PC-9 (cell line): ENCODE measurements at regions not wholly inside any gene's neighbourhood (a gene's known extent, or its start where the extent isn't known, plus 50 kb on each side); places are given as distances from the start of the nearest gene placed in this dataset.

Source experiments
- BruUV-seq: library from RNA; stranded (reverse); fragments of 400-500 nt; replicated peaks from 2 replicates; lab custom pipeline; 2021; lab: Mats Ljungman, UMichigan
- CTCF ChIA-PET: fragments of 300-600 bp; sonication (Branson Sonifier 250); formaldehyde crosslinking; loops from one replicate; lab custom pipeline; 2022; ENCODE audit warnings: antibody characterized with exemption; lab: Charles Lee
- POLR2A ChIA-PET: fragments of 300-600 bp; sonication (Branson Sonifier 250); formaldehyde crosslinking; loops from one replicate; lab custom pipeline; 2022; ENCODE audit warnings: antibody characterized with exemption; ENCODE audit not compliant: unreplicated experiment; lab: Charles Lee
- DNase-seq, 2 experiments: peaks; one replicate each; pipeline versions ENCODE4 v3.0.0 to v3.0.0-alpha.2; 2015 to 2022; ENCODE audit warnings: mixed read lengths in 1 of 2
- H2AFZ ChIP-seq: fragments of 200-600 bp; sonication (generic); 2 replicates; pipeline ENCODE4 v1.8.1; 2017; ENCODE audit warnings: antibody characterized with exemption
- H3F3A ChIP-seq: fragments of 200-600 bp; sonication (generic); 2 replicates; pipeline ENCODE4 v1.8.1; 2017; ENCODE audit warnings: antibody characterized with exemption, mild to moderate bottlenecking, low read depth; ENCODE audit not compliant: insufficient read depth
- H3K27ac ChIP-seq: fragments of 200-600 bp; sonication (generic); 2 replicates; pipeline ENCODE4 v1.6.1; 2016; ENCODE audit warnings: mixed run types
- H3K27me3 ChIP-seq: fragments of 200-600 bp; sonication (generic); 2 replicates; pipeline ENCODE4 v1.6.1; 2016; ENCODE audit warnings: low read depth, mixed run types; ENCODE audit not compliant: insufficient read depth
- H3K36me3 ChIP-seq: fragments of 200-600 bp; sonication (generic); 2 replicates; pipeline ENCODE4 v1.6.1; 2016; ENCODE audit warnings: low read depth, mixed run types
- H3K4me1 ChIP-seq: fragments of 200-600 bp; sonication (generic); replicated peaks from 2 replicates; pipeline ENCODE4 v1.6.1; 2016; ENCODE audit warnings: mixed run types; ENCODE audit not compliant: insufficient read depth
- H3K4me2 ChIP-seq: fragments of 200-600 bp; sonication (generic); 2 replicates; pipeline ENCODE4 v1.6.1; 2017; ENCODE audit warnings: mixed run types
- H3K4me3 ChIP-seq: fragments of 200-600 bp; sonication (generic); 2 replicates; pipeline ENCODE4 v1.6.1; 2016; ENCODE audit warnings: mixed run types
- H3K79me2 ChIP-seq: fragments of 200-600 bp; sonication (generic); 2 replicates; pipeline ENCODE4 v1.6.1; 2017; ENCODE audit warnings: low read depth, mixed run types
- H3K9me2 ChIP-seq: fragments of 200-600 bp; sonication (generic); 2 replicates; pipeline ENCODE4 v1.8.1; 2017; ENCODE audit warnings: mild to moderate bottlenecking; ENCODE audit not compliant: insufficient read depth
- H3K9me3 ChIP-seq: fragments of 200-600 bp; sonication (generic); 2 replicates; pipeline ENCODE4 v1.8.1; 2016; ENCODE audit warnings: low read depth; ENCODE audit not compliant: insufficient read depth
- H4K20me1 ChIP-seq: fragments of 200-600 bp; sonication (generic); 2 replicates; pipeline ENCODE4 v1.8.1; 2017; ENCODE audit not compliant: insufficient read depth
- CTCF ChIP-seq: fragments of 200-600 bp; sonication (generic); conservative IDR thresholded peaks from 2 replicates; pipeline ENCODE4 v1.6.1; 2017; ENCODE audit warnings: mixed run types, antibody characterized with exemption, mild to moderate bottlenecking, moderate library complexity
- EZH2 ChIP-seq: fragments of 200-600 bp; sonication (generic); IDR thresholded peaks from 2 replicates; pipeline ENCODE4 v1.8.0; 2017; ENCODE audit warnings: antibody characterized with exemption, low read depth
- intact Hi-C: fragments of 100-400 bp; cut with micrococcal nuclease; formaldehyde crosslinking; loops from one replicate; pipeline ENCODE4 v1.10.0; 2022; ENCODE audit not compliant: unreplicated experiment

GRCh38 chr7:33661430-33662160 lies 243.7 kb upstream of the BMPER start:
- Histone ChIP-seq H2AFZ (no peak overlapping the region), H3K36me3 (no peaks in the 10 kb centered on the region), H3K4me1 (no peaks in the 10 kb centered on the region), H3F3A (no peaks in the 10 kb centered on the region), H3K27ac (no peak overlapping the region), H3K79me2 (no peaks in the 10 kb centered on the region), H3K27me3 (no peaks in the 10 kb centered on the region), H3K9me3 (no peaks in the 10 kb centered on the region; the same call in 1 of the 2 replicates), H3K4me2 (no peak overlapping the region), H3K9me2 (no peaks in the 10 kb centered on the region), H4K20me1 (no peaks in the 10 kb centered on the region), H3K4me3 (no peak overlapping the region)
- no TSS peak for BruUV-seq
- CTCF ChIA-PET = no interaction called here
- no peak for DNase-seq
- POLR2A ChIA-PET = no interaction called here
- intact Hi-C loops = no loop called here
- TF ChIP-seq CTCF = no peak
- TF ChIP-seq EZH2 = no peak

DNA sequence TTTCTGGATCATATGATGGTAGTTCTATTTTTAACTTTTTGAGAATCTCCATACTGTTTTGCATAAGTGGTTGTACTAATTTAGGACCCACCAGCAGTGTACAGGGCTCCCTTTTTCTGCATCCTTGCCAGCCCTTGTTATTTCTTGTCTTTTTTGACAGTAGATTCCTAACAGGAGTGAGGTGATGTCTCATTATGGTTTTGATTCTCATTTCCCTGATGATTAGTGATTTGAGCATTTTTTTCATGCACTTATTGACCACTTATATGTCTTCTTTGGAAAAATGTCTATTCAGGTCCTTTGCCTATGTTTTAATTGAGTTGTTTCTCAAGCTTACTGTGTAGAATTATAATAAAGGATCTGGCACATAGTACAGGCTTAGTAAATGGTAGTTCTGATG lies 238.8 kb upstream of the BMPER start:
- DNase-seq = no peak
- no peaks in the 10 kb centered on the region; the same call in 1 of the 2 replicates for H3K9me3 ChIP-seq
- no peaks in the 10 kb centered on the region for H3K79me2 ChIP-seq
- no peaks in the 10 kb centered on the region for H3F3A ChIP-seq
- H3K4me1 ChIP-seq = no peaks in the 10 kb centered on the region
- H3K4me3 ChIP-seq = no peak overlapping the region
- ChIA-PET CTCF (no interaction called here), POLR2A (no interaction called here)
- no peaks in the 10 kb centered on the region for H3K9me2 ChIP-seq
- intact Hi-C loops = no loop called here
- H2AFZ ChIP-seq = no peak overlapping the region
- TF ChIP-seq EZH2 = no peak
- no peak for TF ChIP-seq CTCF
- no TSS peak for BruUV-seq
- no peaks in the 10 kb centered on the region for H3K27me3 ChIP-seq
- H3K36me3 ChIP-seq = no peaks in the 10 kb centered on the region
- no peak overlapping the region for H3K4me2 ChIP-seq
- H3K27ac ChIP-seq = no peak overlapping the region
- no peaks in the 10 kb centered on the region for H4K20me1 ChIP-seq

- H3K36me3 ChIP-seq = no peaks in the 10 kb centered on the region
- intact Hi-C loops = no loop called here
- CTCF ChIA-PET = no interaction called here
- H3K4me2 ChIP-seq = no peak overlapping the region
- H3K79me2 ChIP-seq = no peaks in the 10 kb centered on the region
- POLR2A ChIA-PET = no interaction called here
- no peaks in the 10 kb centered on the region for H3K27me3 ChIP-seq
- H3F3A ChIP-seq = no peaks in the 10 kb centered on the region
- TF ChIP-seq EZH2 (no peak), CTCF (no peak)
- no peaks in the 10 kb centered on the region for H3K9me2 ChIP-seq
- no peak overlapping the region for H3K27ac ChIP-seq
- no peak for DNase-seq
- no peaks in the 10 kb centered on the region for H3K4me1 ChIP-seq
- H2AFZ ChIP-seq = no peak overlapping the region
- H3K4me3 ChIP-seq = no peak overlapping the region
- BruUV-seq = no TSS peak
- no peaks in the 10 kb centered on the region for H4K20me1 ChIP-seq
- H3K9me3 ChIP-seq = no peaks in the 10 kb centered on the region; the same call in 1 of the 2 replicates
Measured at GRCh38 chr7:33667196-33667595, 238.1 kb upstream of the BMPER start.
